H1 (cell line): ENCODE measurements at regions not wholly inside any gene's neighbourhood (a gene's known extent, or its start where the extent isn't known, plus 50 kb on each side); places are given as distances from the start of the nearest gene placed in this dataset.

Experiments used
- CHD1 ChIP-seq: IDR thresholded peaks from 2 replicates; pipeline ENCODE4 v1.6.1; 2012; ENCODE audit warnings: low read depth, low read length, improper control_type of control experiment
- CHD7 ChIP-seq: fragments of 300-600 bp; sonication (generic); IDR thresholded peaks from 2 replicates; pipeline ENCODE4 v1.7.1; 2012; ENCODE audit warnings: low read length, moderate library complexity, mild to moderate bottlenecking, inconsistent platforms; ENCODE audit not compliant: insufficient replicate concordance
- E2F6 ChIP-seq: IDR thresholded peaks from 2 replicates; pipeline ENCODE4 v1.6.1; 2012; ENCODE audit warnings: inconsistent platforms
- EGR1 ChIP-seq: IDR thresholded peaks from 2 replicates; pipeline ENCODE4 v1.6.1; 2011; ENCODE audit warnings: low read depth, low read length, borderline replicate concordance

DNA sequence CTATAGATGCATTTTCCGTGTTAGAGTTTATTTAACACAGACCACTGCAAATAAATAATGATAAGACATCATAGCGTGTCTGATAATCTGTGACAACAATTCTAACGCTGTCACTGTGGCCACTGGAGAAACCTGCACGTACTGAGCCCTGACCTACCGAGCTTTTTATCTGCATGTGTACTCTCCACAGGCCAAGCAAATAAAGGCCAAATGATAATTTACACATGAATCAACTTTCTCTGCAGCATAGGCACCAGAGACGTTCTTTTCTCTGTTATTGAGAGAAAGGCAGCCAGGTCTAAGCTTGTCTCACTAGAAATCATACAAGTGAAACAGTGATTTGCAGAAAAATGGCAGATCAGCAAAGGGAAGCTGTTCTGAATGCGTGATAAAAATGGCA lies 75.8 kb downstream of the POU5F2 start (continued):
- TF ChIP-seq CHD7 (no peak), EGR1 (no peak), E2F6 (no peak), CHD1 (no peak)
